Fibroblast of pulmonary artery (primary cell): ENCODE measurements at regions not wholly inside any gene's neighbourhood (a gene's known extent, or its start where the extent isn't known, plus 50 kb on each side); places are given as distances from the start of the nearest gene placed in this dataset.
A peak's percentile ranks its signal among the peaks of the same experiment; 100 is the strongest.

ENCODE experiments used
- DNase-seq: peaks from one replicate; pipeline ENCODE4 v3.0.0-alpha.2; 2010; ENCODE audit warnings: low read depth
- H3K4me3 ChIP-seq: replicated peaks from 2 replicates; pipeline ENCODE4 v1.5.1; 2011; ENCODE audit warnings: low read depth, mild to moderate bottlenecking, control low read depth, low read length, moderate library complexity
- TF ChIP-seq, protein P1 (sequence below): IDR thresholded peaks from 2 replicates; pipeline ENCODE4 v1.5.1; 2011; ENCODE audit warnings: mild to moderate bottlenecking, control low read depth, low read length, inconsistent platforms; ENCODE audit errors: missing control alignments

DNA sequence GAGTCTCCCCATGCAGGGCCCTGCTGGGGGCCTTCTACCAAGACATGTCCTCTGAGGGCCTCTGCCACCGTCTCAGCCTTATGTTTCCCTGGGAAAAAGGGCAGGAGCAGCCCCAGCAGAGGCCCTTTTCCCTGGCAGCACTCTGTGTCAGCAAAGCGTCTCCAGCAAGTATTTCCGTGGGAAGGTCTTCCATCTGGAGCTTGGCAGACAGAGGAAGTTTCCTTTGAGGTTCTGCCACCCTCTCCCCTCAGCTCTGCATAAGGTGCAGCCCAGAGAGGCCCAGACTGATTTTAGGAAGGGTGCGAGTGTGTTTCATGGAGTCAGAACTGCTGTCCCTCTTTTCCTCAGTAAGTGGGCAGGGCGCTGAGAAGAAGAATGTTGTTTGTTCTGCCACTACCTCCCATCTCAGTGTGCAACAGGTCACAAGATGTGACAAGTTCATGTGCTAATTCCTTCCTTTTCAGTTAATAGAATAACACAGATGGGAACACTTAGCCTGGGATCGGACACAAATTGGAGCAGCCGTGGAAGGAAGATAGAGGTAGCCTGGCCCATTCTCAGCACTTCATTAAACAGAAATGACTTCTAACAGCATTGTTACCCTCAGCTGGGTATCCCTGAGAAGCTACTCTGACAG is 784.4 kb downstream of the MAFB start:
- TF ChIP-seq, protein P1, sequence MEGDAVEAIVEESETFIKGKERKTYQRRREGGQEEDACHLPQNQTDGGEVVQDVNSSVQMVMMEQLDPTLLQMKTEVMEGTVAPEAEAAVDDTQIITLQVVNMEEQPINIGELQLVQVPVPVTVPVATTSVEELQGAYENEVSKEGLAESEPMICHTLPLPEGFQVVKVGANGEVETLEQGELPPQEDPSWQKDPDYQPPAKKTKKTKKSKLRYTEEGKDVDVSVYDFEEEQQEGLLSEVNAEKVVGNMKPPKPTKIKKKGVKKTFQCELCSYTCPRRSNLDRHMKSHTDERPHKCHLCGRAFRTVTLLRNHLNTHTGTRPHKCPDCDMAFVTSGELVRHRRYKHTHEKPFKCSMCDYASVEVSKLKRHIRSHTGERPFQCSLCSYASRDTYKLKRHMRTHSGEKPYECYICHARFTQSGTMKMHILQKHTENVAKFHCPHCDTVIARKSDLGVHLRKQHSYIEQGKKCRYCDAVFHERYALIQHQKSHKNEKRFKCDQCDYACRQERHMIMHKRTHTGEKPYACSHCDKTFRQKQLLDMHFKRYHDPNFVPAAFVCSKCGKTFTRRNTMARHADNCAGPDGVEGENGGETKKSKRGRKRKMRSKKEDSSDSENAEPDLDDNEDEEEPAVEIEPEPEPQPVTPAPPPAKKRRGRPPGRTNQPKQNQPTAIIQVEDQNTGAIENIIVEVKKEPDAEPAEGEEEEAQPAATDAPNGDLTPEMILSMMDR = no peak
- no peak for DNase-seq
- no peak overlapping the region for H3K4me3 ChIP-seq

DNA sequence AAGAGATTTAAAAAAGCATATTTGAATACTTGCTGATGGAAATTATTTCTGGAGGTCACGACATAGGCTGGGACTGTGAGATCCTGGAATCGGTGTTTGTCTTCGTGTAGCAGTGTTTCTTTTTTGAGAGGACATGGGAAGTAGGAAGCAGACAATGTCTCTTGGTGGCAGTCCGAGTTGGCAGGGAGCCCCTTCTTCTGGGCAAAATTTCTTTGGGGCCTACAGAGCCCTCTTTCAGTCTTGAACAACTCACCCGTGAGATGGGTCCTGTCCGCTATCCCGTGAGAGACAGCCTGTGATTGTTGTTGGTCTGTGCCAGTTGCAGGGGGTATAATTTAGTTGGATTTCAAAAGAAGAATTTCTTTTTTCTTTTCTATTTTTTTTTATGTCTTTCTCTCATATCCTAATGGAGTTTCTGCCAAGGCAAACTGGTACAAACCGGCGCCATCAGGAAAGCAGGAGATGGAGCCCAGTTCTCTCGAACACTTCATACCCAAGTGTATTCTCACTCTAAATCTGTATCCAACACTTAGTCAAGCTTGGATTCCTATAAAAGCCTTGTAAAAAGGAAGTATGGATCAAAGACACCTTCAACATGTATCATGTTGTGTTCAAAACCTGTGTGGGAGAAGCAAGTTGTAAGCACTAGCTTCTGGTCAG is 785.1 kb downstream of the MAFB start:
- TF ChIP-seq, protein P1 = no peak
- H3K4me3 ChIP-seq = no peak overlapping the region
- no peak for DNase-seq

DNA sequence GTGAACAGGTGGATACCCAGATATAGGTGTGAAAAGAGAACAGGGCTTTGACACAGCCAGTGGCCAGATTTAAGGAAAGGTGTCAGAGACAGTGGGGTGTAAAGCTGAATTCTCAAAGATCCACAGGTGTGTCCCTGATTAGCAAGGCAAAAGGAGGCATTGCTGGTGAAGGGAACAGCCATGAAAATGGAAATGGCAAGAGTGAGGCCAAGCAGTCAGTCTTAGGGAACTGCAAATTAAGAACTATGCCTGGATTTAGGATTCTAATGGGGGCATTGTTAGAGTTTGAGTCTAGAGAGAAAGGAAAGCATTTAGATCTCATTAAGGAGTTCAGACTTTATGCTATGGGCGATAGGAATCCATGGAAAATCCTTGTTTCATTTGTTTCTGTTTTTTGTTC is 789.2 kb downstream of the MAFB start:
- no peak overlapping the region for H3K4me3 ChIP-seq
- DNase-seq = no peak
- TF ChIP-seq, protein P1 = no peak

DNA sequence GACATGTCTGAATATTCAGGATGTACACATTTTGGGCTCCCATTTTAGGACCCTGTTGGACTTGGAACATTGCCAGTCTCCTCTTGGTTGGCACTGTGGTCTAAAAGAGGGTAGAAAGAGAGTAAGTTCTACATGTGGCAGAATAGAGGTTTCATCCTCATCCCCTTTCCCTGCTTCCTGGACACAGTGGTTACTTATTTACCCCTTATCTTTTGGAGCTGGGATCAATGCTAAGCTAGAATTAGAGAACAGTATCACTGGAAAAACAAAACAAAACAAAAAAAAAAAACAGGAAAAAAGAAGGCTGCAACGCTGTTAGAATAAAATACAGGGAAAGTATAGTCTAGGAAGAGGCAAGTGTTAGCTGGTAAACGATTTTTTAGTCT is 790.6 kb downstream of the MAFB start:
- H3K4me3 ChIP-seq = no peak overlapping the region
- no peak for DNase-seq
- TF ChIP-seq, protein P1 = no peak

DNA sequence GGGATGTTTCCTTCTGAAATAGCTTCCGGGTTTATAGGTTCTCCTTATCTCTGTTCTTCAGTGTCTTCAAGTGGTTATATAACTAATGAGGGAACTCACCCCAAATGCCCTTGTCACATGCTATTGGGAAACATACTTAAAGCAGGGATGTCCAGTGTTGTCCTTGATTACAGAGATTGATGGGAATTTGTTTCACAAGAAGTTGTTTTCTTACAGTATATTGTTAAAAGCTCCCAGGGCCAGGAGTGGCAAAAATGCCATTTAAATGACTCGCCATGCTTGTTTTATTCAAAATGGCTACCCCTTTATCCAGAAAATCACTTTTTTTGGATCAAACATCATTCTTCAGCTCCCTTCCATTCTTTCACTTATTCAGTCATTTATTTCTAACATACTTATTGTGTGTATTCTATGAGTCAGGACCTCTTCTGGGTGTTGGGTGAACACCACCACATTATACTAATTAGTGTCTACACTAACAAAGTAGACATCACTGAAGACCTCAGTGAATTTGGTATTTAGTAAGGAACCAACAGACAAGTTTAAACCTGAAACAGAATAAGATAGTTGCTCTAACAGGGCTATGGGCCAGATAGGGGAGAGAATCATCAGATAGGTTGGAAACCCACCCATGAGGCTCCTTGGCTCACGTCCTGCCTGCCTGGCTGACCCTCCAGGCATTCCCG is 791.1 kb downstream of the MAFB start:
- TF ChIP-seq, protein P1 = no peak
- no peak overlapping the region for H3K4me3 ChIP-seq
- DNase-seq = no peak

DNA sequence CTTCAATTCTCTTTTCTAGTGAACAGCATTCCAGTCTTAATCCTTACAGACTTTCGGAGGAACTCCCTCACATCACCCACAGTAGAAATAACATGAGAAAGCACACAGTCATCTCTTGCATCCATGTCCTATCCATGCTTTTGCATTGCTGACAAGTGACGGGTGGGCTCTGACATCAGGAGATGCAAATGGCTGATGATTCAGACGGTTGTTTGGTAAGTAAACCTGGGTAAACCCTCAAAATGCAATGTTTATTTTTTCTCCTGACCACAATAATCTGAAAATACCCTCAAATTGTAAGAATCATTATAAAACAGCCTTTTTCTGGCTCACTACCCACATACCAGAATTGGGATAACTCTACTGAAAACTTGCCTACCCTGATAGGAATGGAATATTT is 792.0 kb downstream of the MAFB start:
- DNase-seq = peak; percentile 11

More for the DNA sequence above, 792.0 kb downstream of the MAFB start:
- no peak overlapping the region for H3K4me3 ChIP-seq
- TF ChIP-seq, protein P1 = no peak
